HUDEP-2 (cell line): ENCODE measurements at regions not wholly inside any gene's neighbourhood (a gene's known extent, or its start where the extent isn't known, plus 50 kb on each side); places are given as distances from the start of the nearest gene placed in this dataset.

Source experiments
- DNase-seq, 76 experiments: peaks; one replicate each; lab custom pipeline; 2025; ENCODE audit not compliant: unreplicated experiment in 76 of 76; lab: John Stamatoyannopoulos, UW

GRCh38 chr4:83679692-83680091 lies 143.8 kb downstream of the GPAT3 start:
- peak in 3 of 76 experiments; percentile 2 to 24 (median 3) for DNase-seq

GRCh38 chr4:83679254-83679653 lies 143.3 kb downstream of the GPAT3 start:
- DNase-seq, result no peak

GRCh38 chr4:83677656-83678055 lies 141.7 kb downstream of the GPAT3 start:
- no peak for DNase-seq

- no peak for DNase-seq
Measured at GRCh38 chr4:83664741-83665140, 128.8 kb downstream of the GPAT3 start.

GRCh38 chr4:83664071-83664470 lies 128.2 kb downstream of the GPAT3 start:
- DNase-seq, result no peak

- DNase-seq, result no peak
Measured at GRCh38 chr4:83662204-83662603, 126.3 kb downstream of the GPAT3 start.

- DNase-seq, result no peak
Measured at GRCh38 chr4:83661359-83661758, 125.5 kb downstream of the GPAT3 start.

- DNase-seq, result no peak
Measured at GRCh38 chr4:83660578-83660977, 124.7 kb downstream of the GPAT3 start.

- no peak for DNase-seq
Measured at GRCh38 chr4:83658806-83659205, 122.9 kb downstream of the GPAT3 start.

GRCh38 chr4:83657336-83657735 lies 121.4 kb downstream of the GPAT3 start:
- no peak for DNase-seq
